HCT116 (cell line): ENCODE measurements at regions not wholly inside any gene's neighbourhood (a gene's known extent, or its start where the extent isn't known, plus 50 kb on each side); places are given as distances from the start of the nearest gene placed in this dataset.

Source experiments
- ATAC-seq: fragments of 200-7000 bp; cut with Tn5 transposase; 2 replicates; pipeline ENCODE4 v1.9.1; 2020; ENCODE audit warnings: mild to moderate bottlenecking, moderate library complexity
- BruUV-seq: library from RNA; stranded (reverse); fragments of 400-500 nt; replicated peaks from 2 replicates; lab custom pipeline; 2021; lab: Mats Ljungman, UMichigan
- CTCF ChIA-PET: fragments of 300-600 bp; sonication (Branson Sonifier 250); formaldehyde crosslinking; loops from one replicate; lab custom pipeline; 2021; ENCODE audit warnings: antibody characterized with exemption; lab: Charles Lee
- POLR2A ChIA-PET: fragments of 300-600, 350-600 bp; sonication (Branson Sonifier 250); formaldehyde crosslinking; loops from one replicate; lab custom pipeline; 2021; ENCODE audit warnings: antibody characterized with exemption; lab: Charles Lee
- RAD21 ChIA-PET, 2 experiments: fragments of 300-600 bp; sonication (Branson Sonifier 250); formaldehyde crosslinking; loops; one replicate each; lab custom pipeline; 2023; ENCODE audit warnings: low total read pairs in 2 of 2; ENCODE audit not compliant: uncharacterized antibody in 2 of 2, unreplicated experiment in 2 of 2, low non-redundant PET in 1 of 2; lab: Charles Lee
- DNase-seq: peaks from one replicate; pipeline ENCODE4 v3.0.0-alpha.2; 2010; ENCODE audit warnings: low read depth, low spot score
- H2AFZ ChIP-seq: fragments of 200-600 bp; shearing (Covaris generic), sonication (generic); 2 replicates; pipeline ENCODE4 v1.6.1; 2017; ENCODE audit warnings: low read depth, mixed run types, mixed read lengths, antibody characterized with exemption, low read length; ENCODE audit not compliant: poor library complexity, severe bottlenecking
- H3K27ac ChIP-seq: 2 replicates; pipeline ENCODE4 v1.5.1; 2012; ENCODE audit warnings: low read depth, low read length
- H3K27me3 ChIP-seq: fragments of 200-600 bp; sonication (generic); 2 replicates; pipeline ENCODE4 v1.6.1; 2016; ENCODE audit warnings: mixed run types, low read length, mixed read lengths; ENCODE audit not compliant: insufficient read depth
- H3K36me3 ChIP-seq, 2 experiments: fragments of 200-500 bp in 1 of 2; fragments of 200-600 bp in 1 of 2; sonication (Bioruptor generic) in 1 of 2; sonication (generic) in 1 of 2; 2 replicates each; pipeline versions ENCODE4 v1.5.1 to v1.6.1; 2014 to 2016; ENCODE audit warnings: low read length in 2 of 2, inconsistent platforms in 1 of 2, mixed read lengths in 1 of 2, mixed run types in 1 of 2; ENCODE audit not compliant: insufficient read depth in 2 of 2, control insufficient read depth in 1 of 2
- H3K4me1 ChIP-seq, 2 experiments: fragments of 200-600 bp in 1 of 2; sonication (generic) in 1 of 2; 2 replicates each; pipeline versions ENCODE4 v1.5.1 to v1.6.1; 2012 to 2017; ENCODE audit warnings: low read length in 2 of 2, inconsistent platforms in 1 of 2, mild to moderate bottlenecking in 1 of 2, mixed read lengths in 1 of 2, mixed run types in 1 of 2, moderate library complexity in 1 of 2; ENCODE audit not compliant: insufficient read depth in 2 of 2, control insufficient read depth in 1 of 2
- H3K4me2 ChIP-seq: fragments of 200-600 bp; sonication (generic); 2 replicates; pipeline ENCODE4 v1.6.1; 2017; ENCODE audit warnings: mixed run types, low read length, mixed read lengths
- H3K4me3 ChIP-seq, 2 experiments: fragments of 200-600 bp in 1 of 2; sonication (generic) in 1 of 2; replicated peaks in 1 of 2; 2 replicates each; pipeline ENCODE4 v1.5.1; 2011 to 2016; ENCODE audit warnings: low read length in 2 of 2, control low read depth in 1 of 2, low read depth in 1 of 2, mild to moderate bottlenecking in 1 of 2, mixed read lengths in 1 of 2, mixed run types in 1 of 2
- H3K79me2 ChIP-seq: fragments of 200-600 bp; sonication (generic); 2 replicates; pipeline ENCODE4 v1.6.1; 2017; ENCODE audit warnings: mild to moderate bottlenecking, mixed run types, low read length, moderate library complexity, mixed read lengths; ENCODE audit not compliant: insufficient read depth
- H3K9ac ChIP-seq: fragments of 200-600 bp; sonication (generic); 2 replicates; pipeline ENCODE4 v1.6.1; 2016; ENCODE audit warnings: low read length, mixed read lengths
- H3K9me2 ChIP-seq: fragments of 200-600 bp; sonication (generic), shearing (Covaris generic); 2 replicates; pipeline ENCODE4 v1.6.1; 2017; ENCODE audit warnings: mixed run types, mild to moderate bottlenecking, moderate library complexity; ENCODE audit not compliant: insufficient read depth
- H3K9me3 ChIP-seq, 2 experiments: fragments of 200-500 bp in 1 of 2; fragments of 200-600 bp in 1 of 2; sonication (Bioruptor generic) in 1 of 2; sonication (generic) in 1 of 2; 2 replicates each; pipeline ENCODE4 v1.6.1; 2014 to 2017; ENCODE audit warnings: low read length in 2 of 2, mixed read lengths in 2 of 2, inconsistent platforms in 1 of 2, low read depth in 1 of 2, mild to moderate bottlenecking in 1 of 2, mixed run types in 1 of 2, moderate library complexity in 1 of 2; ENCODE audit not compliant: control insufficient read depth in 1 of 2, insufficient read depth in 1 of 2
- H4K20me1 ChIP-seq: fragments of 200-600 bp; sonication (generic), shearing (Covaris generic); 2 replicates; pipeline ENCODE4 v1.6.1; 2017; ENCODE audit warnings: mixed run types, mild to moderate bottlenecking, moderate library complexity; ENCODE audit not compliant: insufficient read depth
- ATF3 ChIP-seq: IDR thresholded peaks from 2 replicates; pipeline ENCODE4 v1.6.1; 2012
- CBX3 ChIP-seq: IDR thresholded peaks from 2 replicates; pipeline ENCODE4 v1.6.1; 2012; ENCODE audit warnings: low read depth
- CEBPB ChIP-seq: IDR thresholded peaks from 2 replicates; pipeline ENCODE4 v1.6.1; 2012; ENCODE audit warnings: low read depth
- CTCF ChIP-seq, 3 experiments: fragments of 200-600 bp in 1 of 3; sonication (generic) in 1 of 3; IDR thresholded peaks in 2 of 3; conservative IDR thresholded peaks in 1 of 3; 2 replicates each; pipeline ENCODE4 v1.5.1; 2012 to 2017; ENCODE audit warnings: low read depth in 2 of 3, low read length in 2 of 3, antibody characterized with exemption in 1 of 3, borderline replicate concordance in 1 of 3, control low read depth in 1 of 3, mild to moderate bottlenecking in 1 of 3, mixed read lengths in 1 of 3, mixed run types in 1 of 3, moderate library complexity in 1 of 3; ENCODE audit not compliant: insufficient read depth in 1 of 3
- ELF1 ChIP-seq: IDR thresholded peaks from 2 replicates; pipeline ENCODE4 v1.6.1; 2012; ENCODE audit warnings: low read depth, borderline replicate concordance
- EZH2 ChIP-seq: fragments of 200-600 bp; sonication (generic); IDR thresholded peaks from 2 replicates; pipeline ENCODE4 v1.6.1; 2017; ENCODE audit warnings: antibody characterized with exemption, mixed run types
- EZH2phosphoT487 ChIP-seq: fragments of 200-600 bp; IDR thresholded peaks from 2 replicates; pipeline ENCODE4 v1.6.1; 2018; ENCODE audit warnings: antibody characterized with exemption, borderline replicate concordance
- JUND ChIP-seq: IDR thresholded peaks from 2 replicates; pipeline ENCODE4 v1.6.1; 2012
- MAX ChIP-seq: IDR thresholded peaks from 2 replicates; pipeline ENCODE4 v1.6.1; 2012
- POLR2A ChIP-seq: IDR thresholded peaks from 2 replicates; pipeline ENCODE4 v1.7.0; 2011; ENCODE audit warnings: borderline replicate concordance; ENCODE audit not compliant: insufficient read depth, insufficient read length; ENCODE audit errors: extremely low read depth
- REST ChIP-seq: IDR thresholded peaks from 2 replicates; pipeline ENCODE4 v1.6.1; 2012; ENCODE audit warnings: low read depth
- SIN3A ChIP-seq: IDR thresholded peaks from 2 replicates; pipeline ENCODE4 v1.6.1; 2012; ENCODE audit warnings: low read depth
- SRF ChIP-seq: IDR thresholded peaks from 2 replicates; pipeline ENCODE4 v1.6.1; 2012; ENCODE audit warnings: low read depth
- TCF7L2 ChIP-seq: IDR thresholded peaks from 2 replicates; pipeline ENCODE4 v1.7.0; 2011; ENCODE audit warnings: borderline replicate concordance, inconsistent platforms; ENCODE audit not compliant: insufficient read depth, insufficient read length; ENCODE audit errors: extremely low read depth
- ZBTB33 ChIP-seq: IDR thresholded peaks from 2 replicates; pipeline ENCODE4 v1.6.1; 2011; ENCODE audit warnings: mild to moderate bottlenecking, low read length, moderate library complexity; ENCODE audit not compliant: insufficient replicate concordance; ENCODE audit errors: extremely low read depth
- ZFX ChIP-seq: fragments of 450-650 bp; IDR thresholded peaks from 2 replicates; pipeline ENCODE4 v1.6.1; 2017
- ZNF274 ChIP-seq: fragments of 200-500 bp; sonication (Bioruptor generic); IDR thresholded peaks from 2 replicates; pipeline ENCODE4 v1.6.1; 2014; ENCODE audit warnings: mild to moderate bottlenecking, low read depth, low read length, inconsistent platforms
- intact Hi-C: fragments of 100-400 bp; cut with micrococcal nuclease; formaldehyde crosslinking; loops from 2 replicates; pipeline ENCODE4 v1.10.0; 2022

GRCh38 chr7:132053871-132054270 lies 497.4 kb upstream of the PODXL start:
- Histone ChIP-seq H3K79me2 (no peaks in the 10 kb centered on the region), H4K20me1 (no peaks in the 10 kb centered on the region), H3K9me2 (no peaks in the 10 kb centered on the region), H3K4me2 (no peak overlapping the region), H3K9ac (no peak overlapping the region), H3K27ac (no peak overlapping the region), H3K36me3 (no peaks in the 10 kb centered on the region), H3K9me3 (no peaks in the 10 kb centered on the region), H3K4me1 (no peaks in the 10 kb centered on the region), H3K27me3 (peaks cover 28% of the 10 kb centered on the region; the same call in 1 of the 2 replicates), H3K4me3 (no peak overlapping the region), H2AFZ (no peak overlapping the region)
- RAD21 ChIA-PET = no interaction called here
- DNase-seq = no peak
- intact Hi-C loops = no loop called here
- no peak for ATAC-seq
- BruUV-seq = no TSS peak
- POLR2A ChIA-PET = no interaction called here
- TF ChIP-seq REST (no peak), MAX (no peak), ZNF274 (no peak), JUND (no peak), SRF (no peak), TCF7L2 (no peak), EZH2phosphoT487 (no peak), ELF1 (no peak), EZH2 (no peak), CEBPB (no peak), CTCF (IDR thresholded peaks at IDR 0.05 in 2 of 3, conservative IDR thresholded peaks at IDR 0.05 in 1 of 3; ENCODE audit: borderline replicate concordance in 1 of 3, insufficient read depth in 1 of 3, low read depth in 2 of 3, low read length in 2 of 3) (no peak), CBX3 (no peak), ZFX (no peak), ZBTB33 (no peak), SIN3A (no peak), ATF3 (no peak), POLR2A (no peak)
- CTCF ChIA-PET = no interaction called here
